ENCODE measurements at regions not wholly inside any gene's neighbourhood (a gene's known extent, or its start where the extent isn't known, plus 50 kb on each side); places are given as distances from the start of the nearest gene placed in this dataset.

DNA sequence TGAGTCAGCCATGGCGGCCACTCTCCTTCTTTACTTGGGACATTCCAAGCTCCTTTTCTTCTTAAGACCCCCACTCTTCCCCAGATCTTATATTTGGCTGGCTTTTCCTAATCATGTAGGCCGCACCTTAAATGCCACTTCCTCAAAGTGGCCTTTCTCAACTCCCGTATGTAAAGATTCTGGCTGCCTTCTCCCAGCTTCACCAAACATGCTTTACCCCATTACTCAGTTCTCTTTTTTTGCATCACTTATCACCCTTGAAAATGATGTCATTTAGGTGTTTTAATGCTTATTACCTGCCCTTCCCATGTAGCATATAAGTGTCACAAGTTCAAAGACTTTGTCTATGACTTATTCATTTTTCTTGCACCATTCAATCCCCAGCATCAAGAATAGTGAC lies 810.1 kb upstream of the CELF2 start:
- ATAC-seq (ENCODE audit: low FRiP score) (no peak), DNase-seq (ENCODE audit: low spot score) (no peak)
- TF ChIP-seq CTCF (IDR thresholded peaks at IDR 0.05): no peak

- DNase-seq (ENCODE audit: low spot score) (no peak), ATAC-seq (ENCODE audit: low FRiP score) (peak; percentile 89)
- no peak for TF ChIP-seq CTCF (IDR thresholded peaks at IDR 0.05)
Observed at GRCh38 chr10:10208196-10208595, 809.5 kb upstream of the CELF2 start.

GRCh38 chr10:10209167-10209566 lies 808.5 kb upstream of the CELF2 start:
- DNase-seq (ENCODE audit: low spot score) (no peak), ATAC-seq (ENCODE audit: low FRiP score) (peak; percentile 79)
- no peak for TF ChIP-seq CTCF (IDR thresholded peaks at IDR 0.05)

DNA sequence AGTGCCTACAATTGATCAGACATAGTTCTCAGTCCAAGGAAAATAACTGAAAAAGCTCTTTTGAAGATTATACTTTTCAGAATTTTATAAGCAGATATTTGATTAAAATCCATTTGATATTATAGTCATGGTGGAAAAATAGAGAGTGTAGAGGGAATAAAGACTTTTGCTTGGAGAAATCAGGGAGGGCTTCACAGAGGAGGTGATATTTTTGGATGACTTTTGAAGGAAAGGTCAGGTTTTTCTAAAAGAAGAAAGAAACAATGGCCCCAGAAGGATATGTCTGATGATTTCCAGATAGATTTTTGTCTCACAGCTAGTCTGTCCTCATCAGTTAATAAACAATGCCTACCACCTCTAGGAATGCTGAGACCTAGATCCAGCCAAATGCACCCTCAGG lies 806.3 kb upstream of the CELF2 start:
- ATAC-seq (ENCODE audit: low FRiP score) (no peak), DNase-seq (ENCODE audit: low spot score) (no peak)
- no peak for TF ChIP-seq CTCF (IDR thresholded peaks at IDR 0.05)

GRCh38 chr10:10213237-10213636 lies 804.4 kb upstream of the CELF2 start:
- no peak for TF ChIP-seq CTCF (IDR thresholded peaks at IDR 0.05)
- no peak for ATAC-seq (ENCODE audit: low FRiP score)
- no peak for DNase-seq (ENCODE audit: low spot score)

GRCh38 chr10:10222304-10222841 lies 795.3 kb upstream of the CELF2 start:
- no peak for TF ChIP-seq CTCF (IDR thresholded peaks at IDR 0.05)
- peak; percentile 83 for ATAC-seq (ENCODE audit: low FRiP score)
- DNase-seq (ENCODE audit: low spot score): no peak

DNA sequence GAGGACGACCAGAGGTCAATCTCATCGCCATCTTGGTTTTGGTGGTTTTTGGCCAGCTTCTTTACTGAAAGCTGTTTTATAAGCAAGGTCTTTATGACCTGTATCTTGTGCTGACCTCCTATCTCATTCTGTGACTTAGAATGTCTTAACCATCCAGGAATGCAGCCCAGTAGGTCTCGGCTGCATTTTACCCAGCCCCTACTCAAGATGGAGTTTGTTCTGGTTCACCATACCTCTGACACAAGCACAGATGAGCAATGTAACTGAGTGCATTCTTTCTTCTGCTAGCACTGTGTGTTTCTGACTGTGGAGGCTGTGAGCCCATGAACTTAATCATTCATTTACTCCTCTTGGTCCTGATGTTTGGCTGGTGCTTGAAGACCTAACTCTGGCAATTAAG lies 794.5 kb upstream of the CELF2 start:
- ATAC-seq (ENCODE audit: low FRiP score): no peak

More for the DNA sequence above, 794.5 kb upstream of the CELF2 start:
- no peak for DNase-seq (ENCODE audit: low spot score)
- no peak for TF ChIP-seq CTCF (IDR thresholded peaks at IDR 0.05)
